H1 (cell line): ENCODE measurements at regions not wholly inside any gene's neighbourhood (a gene's known extent, or its start where the extent isn't known, plus 50 kb on each side); places are given as distances from the start of the nearest gene placed in this dataset.

Experiments used
- BCL11A ChIP-seq, 2 experiments: IDR thresholded peaks; one replicate each; pipeline ENCODE4 v1.6.1; 2011; ENCODE audit warnings: low read depth in 2 of 2, low read length in 2 of 2, mild to moderate bottlenecking in 2 of 2
- TF ChIP-seq, protein P1 (sequence below): IDR thresholded peaks from 2 replicates; pipeline ENCODE4 v1.6.1; 2012; ENCODE audit warnings: inconsistent platforms

DNA sequence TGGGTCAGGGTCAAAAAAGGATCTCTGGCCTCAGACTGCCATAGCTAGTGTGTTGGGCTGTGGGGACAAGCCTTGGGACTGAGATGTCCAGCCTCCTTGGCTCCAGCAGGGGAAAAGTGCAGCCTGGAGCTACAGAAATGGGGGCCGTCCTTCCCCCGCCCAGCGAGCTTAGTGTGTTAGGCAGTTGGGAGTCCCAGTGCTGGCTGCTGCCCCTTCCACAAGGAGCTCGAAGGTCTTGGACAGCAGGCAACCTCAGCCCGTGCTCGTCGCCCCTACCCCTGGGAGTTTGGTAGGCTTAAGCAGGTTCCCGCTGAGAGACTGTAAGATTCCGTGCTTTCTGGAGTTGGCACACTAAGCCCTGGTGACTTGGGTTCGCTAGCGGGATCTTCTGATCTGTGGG, 293.0 kb upstream of the CDH12 start (continued):
- TF ChIP-seq, protein P1, sequence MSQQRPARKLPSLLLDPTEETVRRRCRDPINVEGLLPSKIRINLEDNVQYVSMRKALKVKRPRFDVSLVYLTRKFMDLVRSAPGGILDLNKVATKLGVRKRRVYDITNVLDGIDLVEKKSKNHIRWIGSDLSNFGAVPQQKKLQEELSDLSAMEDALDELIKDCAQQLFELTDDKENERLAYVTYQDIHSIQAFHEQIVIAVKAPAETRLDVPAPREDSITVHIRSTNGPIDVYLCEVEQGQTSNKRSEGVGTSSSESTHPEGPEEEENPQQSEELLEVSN, result no peak
- no peak for TF ChIP-seq BCL11A (IDR thresholded peaks at IDR 0.05; ENCODE audit: low read depth in 2 of 2, low read length in 2 of 2)
